H9 (cell line): ENCODE measurements at regions not wholly inside any gene's neighbourhood (a gene's known extent, or its start where the extent isn't known, plus 50 kb on each side); places are given as distances from the start of the nearest gene placed in this dataset.

Source experiments
- DNase-seq: peaks from one replicate; pipeline ENCODE4 v3.0.0-alpha.2; 2017
- H2AFZ ChIP-seq: one replicate; pipeline ENCODE4 v1.6.1; 2013; ENCODE audit warnings: mild to moderate bottlenecking, low read length, control low read depth, moderate library complexity
- H2AK5ac ChIP-seq: 2 replicates; pipeline ENCODE4 v1.6.1; 2013; ENCODE audit warnings: low read length, control low read depth, mixed read lengths; ENCODE audit not compliant: insufficient read length
- H2BK120ac ChIP-seq: one replicate; pipeline ENCODE4 v1.6.1; 2013; ENCODE audit warnings: low read depth, mild to moderate bottlenecking, low read length, control low read depth, inconsistent platforms; ENCODE audit not compliant: poor library complexity, severe bottlenecking
- H2BK12ac ChIP-seq: 2 replicates; pipeline ENCODE4 v1.6.1; 2013; ENCODE audit warnings: low read length, control low read depth, mixed read lengths, low read depth; ENCODE audit not compliant: insufficient read length
- H2BK15ac ChIP-seq: 2 replicates; pipeline ENCODE4 v1.6.1; 2013; ENCODE audit warnings: low read depth, low read length, control low read depth
- H2BK20ac ChIP-seq: one replicate; pipeline ENCODE4 v1.6.1; 2013; ENCODE audit warnings: low read depth, mild to moderate bottlenecking, low read length, control low read depth, inconsistent platforms; ENCODE audit not compliant: poor library complexity, severe bottlenecking
- H2BK5ac ChIP-seq: 2 replicates; pipeline ENCODE4 v1.6.1; 2013; ENCODE audit warnings: low read length, control low read depth, mixed read lengths; ENCODE audit not compliant: insufficient read length
- H3K14ac ChIP-seq: 2 replicates; pipeline ENCODE4 v1.6.1; 2013; ENCODE audit warnings: low read length, control low read depth; ENCODE audit not compliant: insufficient read depth
- H3K18ac ChIP-seq: 2 replicates; pipeline ENCODE4 v1.6.1; 2013; ENCODE audit warnings: low read depth, mild to moderate bottlenecking, mixed read lengths, low read length, control low read depth; ENCODE audit not compliant: insufficient read length
- H3K23ac ChIP-seq: 2 replicates; pipeline ENCODE4 v1.6.1; 2013; ENCODE audit warnings: low read length, control low read depth, mixed read lengths, low read depth; ENCODE audit not compliant: insufficient read length
- H3K23me2 ChIP-seq: 2 replicates; pipeline ENCODE4 v1.6.1; 2013; ENCODE audit warnings: low read depth, mild to moderate bottlenecking, mixed read lengths, low read length, control low read depth; ENCODE audit not compliant: insufficient read length, poor library complexity, severe bottlenecking
- H3K27ac ChIP-seq: 2 replicates; pipeline ENCODE4 v1.5.1; 2013; ENCODE audit warnings: low read length, control low read depth, mixed read lengths, low read depth; ENCODE audit not compliant: insufficient read length
- H3K27me3 ChIP-seq: 2 replicates; pipeline ENCODE4 v1.6.1; 2013; ENCODE audit warnings: low read length, control low read depth, inconsistent platforms; ENCODE audit not compliant: insufficient read depth
- H3K4ac ChIP-seq: 2 replicates; pipeline ENCODE4 v1.6.1; 2013; ENCODE audit warnings: low read depth, mild to moderate bottlenecking, control low read depth, inconsistent platforms, low read length, moderate library complexity
- H3K4me1 ChIP-seq: 2 replicates; pipeline ENCODE4 v1.6.1; 2013; ENCODE audit warnings: low read length, control low read depth, inconsistent platforms; ENCODE audit not compliant: insufficient read depth
- H3K4me2 ChIP-seq: 2 replicates; pipeline ENCODE4 v1.6.1; 2013; ENCODE audit warnings: low read length, control low read depth, mixed read lengths; ENCODE audit not compliant: insufficient read length, insufficient read depth
- H3K56ac ChIP-seq: 2 replicates; pipeline ENCODE4 v1.6.1; 2013; ENCODE audit warnings: low read depth, mild to moderate bottlenecking, mixed read lengths, low read length, control low read depth; ENCODE audit not compliant: insufficient read length
- H3K79me1 ChIP-seq: 2 replicates; pipeline ENCODE4 v1.6.1; 2013; ENCODE audit warnings: low read depth, mild to moderate bottlenecking, moderate library complexity, low read length, control low read depth, inconsistent platforms; ENCODE audit not compliant: insufficient read depth, poor library complexity, severe bottlenecking
- H3K79me2 ChIP-seq: 2 replicates; pipeline ENCODE4 v1.6.1; 2013; ENCODE audit warnings: low read length, control low read depth, inconsistent platforms; ENCODE audit not compliant: insufficient read depth
- H3K9ac ChIP-seq: 2 replicates; pipeline ENCODE4 v1.6.1; 2013; ENCODE audit warnings: low read length, control low read depth, mixed read lengths; ENCODE audit not compliant: insufficient read length; ENCODE audit errors: extremely low read depth
- H3K9me3 ChIP-seq: one replicate; pipeline ENCODE4 v1.6.1; 2013; ENCODE audit warnings: low read depth, low read length, inconsistent platforms; ENCODE audit not compliant: control insufficient read depth
- H3T11ph ChIP-seq: one replicate; pipeline ENCODE4 v1.6.1; 2013; ENCODE audit warnings: mild to moderate bottlenecking, low read length, control low read depth, inconsistent platforms
- H4K20me1 ChIP-seq: one replicate; pipeline ENCODE4 v1.6.1; 2013; ENCODE audit not compliant: control insufficient read depth, insufficient read length, insufficient read depth
- H4K5ac ChIP-seq: 2 replicates; pipeline ENCODE4 v1.6.1; 2013; ENCODE audit warnings: low read depth, mild to moderate bottlenecking, mixed read lengths, low read length, control low read depth; ENCODE audit not compliant: insufficient read length
- H4K8ac ChIP-seq: replicated peaks from 2 replicates; pipeline ENCODE4 v1.6.1; 2013; ENCODE audit warnings: low read length, control low read depth, mixed read lengths, low read depth; ENCODE audit not compliant: insufficient read length
- H4K91ac ChIP-seq: 2 replicates; pipeline ENCODE4 v1.6.1; 2013; ENCODE audit warnings: low read depth, mild to moderate bottlenecking, moderate library complexity, mixed read lengths, low read length, control low read depth; ENCODE audit not compliant: insufficient read length
- H3K27ac Mint-ChIP-seq, 3 experiments: 2 replicates in 2 of 3; 3 replicates in 1 of 3; pipeline ENCODE4 v1.8.0; 2020 to 2021; ENCODE audit warnings: mixed read lengths in 3 of 3, mild to moderate bottlenecking in 1 of 3, moderate library complexity in 1 of 3
- H3K27me3 Mint-ChIP-seq: 2 replicates; pipeline ENCODE4 v1.8.0; 2021; ENCODE audit warnings: low read depth, mild to moderate bottlenecking, moderate library complexity, mixed read lengths
- H3K36me3 Mint-ChIP-seq, 3 experiments: 2 replicates in 2 of 3; 3 replicates in 1 of 3; pipeline ENCODE4 v1.8.0; 2020 to 2021; ENCODE audit warnings: low read depth in 3 of 3, mixed read lengths in 3 of 3; ENCODE audit not compliant: insufficient read depth in 1 of 3
- H3K4me1 Mint-ChIP-seq, 2 experiments: 2 replicates each; pipeline ENCODE4 v1.8.0; 2020; ENCODE audit warnings: mixed read lengths in 2 of 2
- H3K4me3 Mint-ChIP-seq, 2 experiments: 2 replicates in 1 of 2; 3 replicates in 1 of 2; pipeline ENCODE4 v1.8.0; 2020 to 2021; ENCODE audit warnings: mild to moderate bottlenecking in 2 of 2, mixed read lengths in 2 of 2, moderate library complexity in 1 of 2
- H3K9me3 Mint-ChIP-seq, 2 experiments: 2 replicates in 1 of 2; 3 replicates in 1 of 2; pipeline ENCODE4 v1.8.0; 2020; ENCODE audit warnings: mild to moderate bottlenecking in 2 of 2, mixed read lengths in 2 of 2, moderate library complexity in 1 of 2
- WGBS: extraction: QIAGEN DNeasy Blood & Tissue Kit; methylation state at CpG from one replicate; pipeline ENCODE4 v1.1.7; 2013; ENCODE audit warnings: missing lambda C conversion rate, low lambda C conversion rate, mixed read lengths; ENCODE audit not compliant: insufficient read length; ENCODE audit errors: extremely low coverage; 5-methylcytosine and 5-hydroxymethylcytosine counted together
- TF ChIP-seq, protein P1 (sequence below): fragments of 200-600 bp; sonication (generic); conservative IDR thresholded peaks from 3 replicates; pipeline ENCODE4 v1.8.0; 2021; ENCODE audit warnings: antibody characterized with exemption, mild to moderate bottlenecking

DNA sequence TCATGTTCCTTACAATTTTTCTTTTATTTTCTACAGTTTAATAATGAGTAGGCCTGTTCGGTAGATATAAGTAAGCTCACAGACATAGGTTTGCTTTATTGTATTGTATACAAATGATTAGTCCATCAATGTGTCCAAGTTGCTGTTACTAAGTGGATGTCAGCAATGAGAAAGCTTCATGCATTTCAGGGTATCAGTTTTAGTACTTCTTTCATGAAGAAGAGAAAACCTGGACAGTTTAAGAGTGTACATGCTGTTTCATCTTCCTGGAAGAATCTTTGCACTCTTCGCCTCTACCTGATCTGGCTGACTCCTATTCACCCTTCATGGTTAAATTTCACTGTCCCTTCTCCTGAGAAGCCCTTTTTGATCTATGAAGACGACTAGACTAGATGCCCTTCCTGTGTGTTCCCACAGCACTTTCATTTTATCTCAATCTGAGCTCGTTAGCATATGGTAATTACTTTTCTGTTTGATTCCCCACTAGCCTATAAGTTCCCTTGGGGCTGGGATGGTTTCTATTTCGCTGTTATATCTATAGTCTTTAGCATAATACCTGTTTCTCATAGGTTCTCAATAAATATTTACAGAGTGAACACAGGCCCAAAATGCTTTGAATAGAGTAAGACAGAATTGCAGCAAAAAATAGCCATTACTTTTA lies 70.7 kb downstream of the CETN3 start:
- Histone ChIP-seq H2BK15ac (no peak overlapping the region), H3K18ac (no peak overlapping the region), H4K20me1 (no peaks in the 10 kb centered on the region), H3K9me3 (no peaks in the 10 kb centered on the region), H3K4ac (no peak overlapping the region), H2BK20ac (no peak overlapping the region), H2AK5ac (no peak overlapping the region), H3K23ac (no peak overlapping the region), H2BK120ac (no peak overlapping the region), H3K4me1 (peaks cover 3% of the 10 kb centered on the region; the same call in 1 of the 2 replicates), H3K27me3 (no peaks in the 10 kb centered on the region), H3K4me2 (no peak overlapping the region), H4K8ac (no peak overlapping the region), H3K9ac (no peak overlapping the region), H3T11ph (no peak overlapping the region), H2AFZ (no peak overlapping the region), H4K91ac (no peak overlapping the region), H3K79me2 (no peaks in the 10 kb centered on the region), H3K27ac (no peak overlapping the region), H3K14ac (no peak overlapping the region), H3K23me2 (no peaks in the 10 kb centered on the region), H2BK5ac (no peak overlapping the region), H3K79me1 (no peaks in the 10 kb centered on the region), H2BK12ac (no peak overlapping the region), H3K56ac (no peak overlapping the region), H4K5ac (no peak overlapping the region)
- no peak overlapping the region for H3K4me3 Mint-ChIP-seq
- WGBS = no CpG with 5 or more reads among the region's 5 CpGs
- no peak for DNase-seq
- no peaks in the 10 kb centered on the region; a peak in 1 of 5 replicates for H3K9me3 Mint-ChIP-seq
- H3K27me3 Mint-ChIP-seq = no peaks in the 10 kb centered on the region; the same call in 1 of the 2 replicates
- H3K27ac Mint-ChIP-seq = no peak overlapping the region
- peaks cover 0 to 3% (median 0%) of the 10 kb centered on the region in 3 experiments; a peak in 1 of 7 replicates for H3K36me3 Mint-ChIP-seq
- TF ChIP-seq, protein P1, sequence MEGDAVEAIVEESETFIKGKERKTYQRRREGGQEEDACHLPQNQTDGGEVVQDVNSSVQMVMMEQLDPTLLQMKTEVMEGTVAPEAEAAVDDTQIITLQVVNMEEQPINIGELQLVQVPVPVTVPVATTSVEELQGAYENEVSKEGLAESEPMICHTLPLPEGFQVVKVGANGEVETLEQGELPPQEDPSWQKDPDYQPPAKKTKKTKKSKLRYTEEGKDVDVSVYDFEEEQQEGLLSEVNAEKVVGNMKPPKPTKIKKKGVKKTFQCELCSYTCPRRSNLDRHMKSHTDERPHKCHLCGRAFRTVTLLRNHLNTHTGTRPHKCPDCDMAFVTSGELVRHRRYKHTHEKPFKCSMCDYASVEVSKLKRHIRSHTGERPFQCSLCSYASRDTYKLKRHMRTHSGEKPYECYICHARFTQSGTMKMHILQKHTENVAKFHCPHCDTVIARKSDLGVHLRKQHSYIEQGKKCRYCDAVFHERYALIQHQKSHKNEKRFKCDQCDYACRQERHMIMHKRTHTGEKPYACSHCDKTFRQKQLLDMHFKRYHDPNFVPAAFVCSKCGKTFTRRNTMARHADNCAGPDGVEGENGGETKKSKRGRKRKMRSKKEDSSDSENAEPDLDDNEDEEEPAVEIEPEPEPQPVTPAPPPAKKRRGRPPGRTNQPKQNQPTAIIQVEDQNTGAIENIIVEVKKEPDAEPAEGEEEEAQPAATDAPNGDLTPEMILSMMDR = no peak
- peaks cover 6 to 12% of the 10 kb centered on the region in 2 experiments; a peak in 3 of 4 replicates for H3K4me1 Mint-ChIP-seq
